ENCODE measurements at regions not wholly inside any gene's neighbourhood (a gene's known extent, or its start where the extent isn't known, plus 50 kb on each side); places are given as distances from the start of the nearest gene placed in this dataset.
A peak's percentile ranks its signal among the peaks of the same experiment; 100 is the strongest.

DNA sequence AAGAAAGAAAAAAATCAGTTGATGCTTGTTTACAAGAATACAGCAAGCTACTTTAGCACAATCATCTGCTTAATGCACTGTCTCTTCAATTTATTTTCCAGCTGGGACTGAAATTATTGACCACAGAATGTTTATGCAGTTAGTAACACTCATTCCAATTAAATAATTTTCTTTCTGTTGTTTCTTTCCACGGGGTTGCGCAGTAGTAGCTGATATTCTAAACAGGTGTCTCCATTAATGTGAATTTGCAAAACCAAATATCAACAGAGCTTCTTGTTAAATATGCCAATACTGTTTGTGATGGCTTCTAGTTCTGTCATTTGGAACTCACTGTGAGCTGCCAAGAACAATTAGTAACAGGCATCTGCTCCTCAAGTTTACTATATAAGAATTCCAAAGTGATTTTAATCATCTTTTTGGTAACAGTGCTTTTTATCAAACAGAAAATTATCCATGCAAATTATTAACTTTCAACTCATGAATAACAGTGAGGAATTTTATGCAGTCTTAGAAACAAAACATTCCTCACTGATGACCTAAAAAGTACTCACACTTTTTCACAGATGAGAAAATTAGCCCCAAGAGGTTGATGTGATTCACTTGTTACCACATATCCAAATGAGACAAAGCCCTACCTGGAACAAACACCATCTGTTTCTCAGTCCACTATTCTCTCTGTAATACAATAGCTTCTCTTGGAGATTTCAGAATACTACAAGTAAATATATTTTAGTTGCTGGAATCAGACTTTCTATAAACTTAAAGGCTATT is 567.6 kb upstream of the RGMB start:
- no peak overlapping the region for H3K56ac ChIP-seq (ENCODE audit: extremely low read depth, insufficient read depth, low read length)
- H3K27me3 ChIP-seq (ENCODE audit: control insufficient read depth, insufficient read depth, low read length), result no peaks in the 10 kb centered on the region
- H3K9ac ChIP-seq (ENCODE audit: low read depth, low read length), result no peak overlapping the region
- H3K4ac ChIP-seq (ENCODE audit: low read depth, low read length), result no peak overlapping the region
- no peak overlapping the region for H2AK5ac ChIP-seq (ENCODE audit: low read depth, low read length)
- no peaks in the 10 kb centered on the region for H3K36me3 ChIP-seq (ENCODE audit: control insufficient read depth, insufficient read depth, low read length)
- POLR2A ChIA-PET (ENCODE audit: unreplicated experiment), result interaction anchor here (0.5 kb wide), 1 partner anchor 13 kb away, joined by 4 read pairs; no protein-coding TSS in a partner anchor
- H3K79me1 ChIP-seq (ENCODE audit: low read depth in 1 of 2, low read length in 2 of 2), result no peaks in the 10 kb centered on the region
- H4K5ac ChIP-seq (ENCODE audit: low read depth, low read length), result peak overlapping the region; percentile 63; the same call in 1 of the 2 replicates
- H3K18ac ChIP-seq (ENCODE audit: low read depth, low read length), result no peak overlapping the region
- no peak overlapping the region for H2BK20ac ChIP-seq (ENCODE audit: low read depth, low read length)
- H3K4me3 ChIP-seq (ENCODE audit: insufficient read depth, low read depth, low read length), result no peak overlapping the region
- dilution Hi-C loops (cut with HindIII; ENCODE audit: low sequenced_read_pairs, unreplicated experiment) (no loop called here), in situ Hi-C loops (cut with MboI; ENCODE audit: low sequenced_read_pairs) (no loop called here), intact Hi-C loops (cut with micrococcal nuclease) (no loop called here)
- no peaks in the 10 kb centered on the region for H4K20me1 ChIP-seq (ENCODE audit: insufficient read depth, low read length)
- ATAC-seq (ENCODE audit: low read depth) (no peak), DNase-seq (peak; percentile 43)
- BruUV-seq (replicated peaks), result no TSS peak
- no peak overlapping the region for H2BK120ac ChIP-seq (ENCODE audit: low read depth, low read length)
- no peak overlapping the region for H3K23ac ChIP-seq (ENCODE audit: low read depth, low read length)
- CTCF ChIA-PET, result interaction anchor here (0.8 to 1.2 kb wide), 2 partner anchors 18 to 20 kb away, joined by 3 read pairs; no protein-coding TSS in a partner anchor
- no peaks in the 10 kb centered on the region for H3K9me3 ChIP-seq (ENCODE audit: control insufficient read depth, insufficient read depth, low read length)
- H3K4me2 ChIP-seq (ENCODE audit: low read depth, low read length), result no peak overlapping the region
- no peak overlapping the region for H3K14ac ChIP-seq (replicated peaks; ENCODE audit: low read depth, low read length)
- no peak overlapping the region for H2BK15ac ChIP-seq (ENCODE audit: low read depth, low read length)
- no peak overlapping the region for H4K8ac ChIP-seq (ENCODE audit: low read depth in 2 of 2, low read length in 2 of 2)
- H2AFZ ChIP-seq (replicated peaks; ENCODE audit: low read length, poor library complexity), result no peak overlapping the region
- TF ChIP-seq, protein P1, sequence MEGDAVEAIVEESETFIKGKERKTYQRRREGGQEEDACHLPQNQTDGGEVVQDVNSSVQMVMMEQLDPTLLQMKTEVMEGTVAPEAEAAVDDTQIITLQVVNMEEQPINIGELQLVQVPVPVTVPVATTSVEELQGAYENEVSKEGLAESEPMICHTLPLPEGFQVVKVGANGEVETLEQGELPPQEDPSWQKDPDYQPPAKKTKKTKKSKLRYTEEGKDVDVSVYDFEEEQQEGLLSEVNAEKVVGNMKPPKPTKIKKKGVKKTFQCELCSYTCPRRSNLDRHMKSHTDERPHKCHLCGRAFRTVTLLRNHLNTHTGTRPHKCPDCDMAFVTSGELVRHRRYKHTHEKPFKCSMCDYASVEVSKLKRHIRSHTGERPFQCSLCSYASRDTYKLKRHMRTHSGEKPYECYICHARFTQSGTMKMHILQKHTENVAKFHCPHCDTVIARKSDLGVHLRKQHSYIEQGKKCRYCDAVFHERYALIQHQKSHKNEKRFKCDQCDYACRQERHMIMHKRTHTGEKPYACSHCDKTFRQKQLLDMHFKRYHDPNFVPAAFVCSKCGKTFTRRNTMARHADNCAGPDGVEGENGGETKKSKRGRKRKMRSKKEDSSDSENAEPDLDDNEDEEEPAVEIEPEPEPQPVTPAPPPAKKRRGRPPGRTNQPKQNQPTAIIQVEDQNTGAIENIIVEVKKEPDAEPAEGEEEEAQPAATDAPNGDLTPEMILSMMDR (conservative IDR thresholded peaks at IDR 0.05; ENCODE audit: low read depth, low read length), result no peak
- TF ChIP-seq, protein P2, sequence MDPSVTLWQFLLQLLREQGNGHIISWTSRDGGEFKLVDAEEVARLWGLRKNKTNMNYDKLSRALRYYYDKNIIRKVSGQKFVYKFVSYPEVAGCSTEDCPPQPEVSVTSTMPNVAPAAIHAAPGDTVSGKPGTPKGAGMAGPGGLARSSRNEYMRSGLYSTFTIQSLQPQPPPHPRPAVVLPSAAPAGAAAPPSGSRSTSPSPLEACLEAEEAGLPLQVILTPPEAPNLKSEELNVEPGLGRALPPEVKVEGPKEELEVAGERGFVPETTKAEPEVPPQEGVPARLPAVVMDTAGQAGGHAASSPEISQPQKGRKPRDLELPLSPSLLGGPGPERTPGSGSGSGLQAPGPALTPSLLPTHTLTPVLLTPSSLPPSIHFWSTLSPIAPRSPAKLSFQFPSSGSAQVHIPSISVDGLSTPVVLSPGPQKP (IDR thresholded peaks at IDR 0.05; ENCODE audit: borderline replicate concordance, low read depth, low read length), result no peak
- TF ChIP-seq SMC3 (IDR thresholded peaks at IDR 0.05; ENCODE audit: low read depth, low read length), result no peak
- TF ChIP-seq CHD1 (IDR thresholded peaks at IDR 0.05; ENCODE audit: low read depth, low read length), result no peak
- no CpG with 5 or more reads among the region's 2 CpGs for WGBS, 2 experiments (ENCODE audit: extremely low coverage in 2 of 2, insufficient read length in 1 of 2)
- no peaks in the 10 kb centered on the region for H3K9me1 ChIP-seq (ENCODE audit: insufficient read depth, low read length)
- H4K91ac ChIP-seq (ENCODE audit: insufficient read depth, low read depth, low read length), result no peak overlapping the region
- H3K4me1 ChIP-seq (ENCODE audit: control insufficient read depth, insufficient read depth, low read length), result 0 out of 2 replicates have a peak, but pooled peaks cover 3% of the 10 kb centered on the region
- H3K27ac ChIP-seq (ENCODE audit: insufficient read depth, low read length), result no peak overlapping the region
- no peak overlapping the region for H2BK5ac ChIP-seq (ENCODE audit: low read depth, low read length, poor library complexity, severe bottlenecking)
- H2AK9ac ChIP-seq (replicated peaks; ENCODE audit: low read depth, low read length, poor library complexity), result no peak overlapping the region
